Trophoblast cell (in vitro differentiated cells and primary cell): ENCODE measurements at regions not wholly inside any gene's neighbourhood (a gene's known extent, or its start where the extent isn't known, plus 50 kb on each side); places are given as distances from the start of the nearest gene placed in this dataset.

Source experiments
- DNase-seq, 2 donors: peaks; one replicate each; pipeline ENCODE4 v3.0.0-alpha.2; 2016
- H2AFZ ChIP-seq: 2 replicates; pipeline ENCODE4 v1.6.1; 2013; ENCODE audit warnings: low read length, moderate library complexity, mild to moderate bottlenecking; ENCODE audit not compliant: insufficient read depth, poor library complexity
- H2AK5ac ChIP-seq: 2 replicates; pipeline ENCODE4 v1.6.1; 2013; ENCODE audit warnings: mild to moderate bottlenecking, low read length
- H2BK120ac ChIP-seq: 2 replicates; pipeline ENCODE4 v1.6.1; 2013; ENCODE audit warnings: low read length, mild to moderate bottlenecking, moderate library complexity; ENCODE audit not compliant: insufficient read depth, poor library complexity
- H2BK12ac ChIP-seq: 2 replicates; pipeline ENCODE4 v1.6.1; 2013; ENCODE audit warnings: mild to moderate bottlenecking, low read length, moderate library complexity
- H2BK5ac ChIP-seq: 2 replicates; pipeline ENCODE4 v1.6.1; 2013; ENCODE audit warnings: low read length, low read depth, moderate library complexity, mild to moderate bottlenecking; ENCODE audit not compliant: poor library complexity
- H3K14ac ChIP-seq: 2 replicates; pipeline ENCODE4 v1.6.1; 2013; ENCODE audit warnings: mild to moderate bottlenecking, low read length
- H3K18ac ChIP-seq: 2 replicates; pipeline ENCODE4 v1.6.1; 2013; ENCODE audit warnings: mild to moderate bottlenecking, low read length
- H3K23ac ChIP-seq: 2 replicates; pipeline ENCODE4 v1.6.1; 2013; ENCODE audit warnings: low read length
- H3K27ac ChIP-seq: 2 replicates; pipeline ENCODE4 v1.5.1; 2013; ENCODE audit warnings: low read depth, mild to moderate bottlenecking, inconsistent platforms, low read length, moderate library complexity
- H3K27me3 ChIP-seq: 2 replicates; pipeline ENCODE4 v1.6.1; 2013; ENCODE audit warnings: inconsistent platforms, mild to moderate bottlenecking, low read length, moderate library complexity; ENCODE audit not compliant: insufficient read depth
- H3K36me3 ChIP-seq, 2 experiments: 1 replicate in 1 of 2; 2 replicates in 1 of 2; pipeline ENCODE4 v1.6.1; 2013; ENCODE audit warnings: low read length in 2 of 2, mild to moderate bottlenecking in 2 of 2, moderate library complexity in 1 of 2; ENCODE audit not compliant: insufficient read depth in 2 of 2, control insufficient read depth in 1 of 2
- H3K4ac ChIP-seq: 2 replicates; pipeline ENCODE4 v1.6.1; 2013; ENCODE audit warnings: low read depth, mild to moderate bottlenecking, low read length, moderate library complexity
- H3K4me1 ChIP-seq, 2 experiments: 1 replicate in 1 of 2; 2 replicates in 1 of 2; pipeline ENCODE4 v1.6.1; 2013; ENCODE audit warnings: low read length in 2 of 2, mild to moderate bottlenecking in 2 of 2, moderate library complexity in 1 of 2; ENCODE audit not compliant: insufficient read depth in 2 of 2, control insufficient read depth in 1 of 2
- H3K4me2 ChIP-seq: 2 replicates; pipeline ENCODE4 v1.6.1; 2013; ENCODE audit warnings: inconsistent platforms, mild to moderate bottlenecking, low read length, moderate library complexity
- H3K4me3 ChIP-seq: 2 replicates; pipeline ENCODE4 v1.5.1; 2013; ENCODE audit warnings: mild to moderate bottlenecking, low read depth, low read length, inconsistent platforms
- H3K79me1 ChIP-seq: one replicate; pipeline ENCODE4 v1.6.1; 2013; ENCODE audit warnings: low read length
- H3K79me2 ChIP-seq: 2 replicates; pipeline ENCODE4 v1.6.1; 2013; ENCODE audit warnings: low read length, mild to moderate bottlenecking; ENCODE audit not compliant: control insufficient read depth, insufficient read depth, poor library complexity
- H3K9ac ChIP-seq: 2 replicates; pipeline ENCODE4 v1.6.1; 2013; ENCODE audit warnings: mild to moderate bottlenecking, low read length
- H3K9me3 ChIP-seq: 2 replicates; pipeline ENCODE4 v1.6.1; 2013; ENCODE audit warnings: low read depth, mild to moderate bottlenecking, control low read depth, inconsistent platforms, low read length; ENCODE audit not compliant: insufficient read depth
- H4K12ac ChIP-seq: 2 replicates; pipeline ENCODE4 v1.6.1; 2013; ENCODE audit warnings: low read depth, mild to moderate bottlenecking, low read length, moderate library complexity
- H4K8ac ChIP-seq: 2 replicates; pipeline ENCODE4 v1.6.1; 2013; ENCODE audit warnings: low read depth, mild to moderate bottlenecking, low read length, moderate library complexity
- H4K91ac ChIP-seq: one replicate; pipeline ENCODE4 v1.6.1; 2013; ENCODE audit warnings: low read depth, mild to moderate bottlenecking, low read length, moderate library complexity
- WGBS: extraction: QIAGEN DNeasy Blood & Tissue Kit; methylation state at CpG from one replicate; pipeline ENCODE4 v1.1.7; 2013; ENCODE audit warnings: missing lambda C conversion rate; ENCODE audit not compliant: insufficient read length, insufficient coverage; ENCODE audit errors: extremely low coverage; 5-methylcytosine and 5-hydroxymethylcytosine counted together

DNA sequence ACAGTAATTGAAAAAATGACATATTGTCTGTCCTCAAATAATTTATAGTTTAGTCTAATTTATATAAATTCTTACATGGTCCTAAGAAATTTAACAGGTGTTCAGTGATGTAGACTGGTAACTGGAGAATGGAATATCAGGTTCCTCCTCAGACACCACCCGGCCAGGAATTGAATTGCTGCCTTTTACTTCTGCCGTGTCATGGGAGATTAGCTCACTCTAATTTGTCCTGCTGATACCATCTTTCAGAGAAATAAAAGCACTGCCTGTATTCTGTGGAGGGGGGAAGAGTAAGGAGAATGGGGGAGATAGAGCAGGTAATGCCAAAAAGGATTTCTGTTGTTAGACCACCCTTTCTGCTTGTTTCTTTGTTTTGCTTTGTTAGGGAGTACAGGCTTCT, 125.2 kb upstream of the KLHL4 start:
- Histone ChIP-seq H3K9ac (no peak overlapping the region), H3K18ac (no peak overlapping the region), H2AFZ (no peak overlapping the region), H2AK5ac (no peak overlapping the region), H3K4me3 (no peak overlapping the region), H3K4me1 (no peaks in the 10 kb centered on the region), H3K27me3 (no peaks in the 10 kb centered on the region), H3K23ac (no peak overlapping the region), H3K36me3 (no peaks in the 10 kb centered on the region), H2BK5ac (no peak overlapping the region), H3K9me3 (no peaks in the 10 kb centered on the region), H2BK120ac (no peak overlapping the region), H4K12ac (no peak overlapping the region), H3K14ac (no peak overlapping the region), H3K4ac (no peak overlapping the region), H3K79me1 (no peaks in the 10 kb centered on the region), H4K8ac (no peak overlapping the region), H4K91ac (no peak overlapping the region), H2BK12ac (no peak overlapping the region), H3K27ac (no peak overlapping the region), H3K4me2 (no peak overlapping the region), H3K79me2 (no peaks in the 10 kb centered on the region)
- no CpG with 5 or more reads among the region's 2 CpGs for WGBS
- no peak for DNase-seq

DNA sequence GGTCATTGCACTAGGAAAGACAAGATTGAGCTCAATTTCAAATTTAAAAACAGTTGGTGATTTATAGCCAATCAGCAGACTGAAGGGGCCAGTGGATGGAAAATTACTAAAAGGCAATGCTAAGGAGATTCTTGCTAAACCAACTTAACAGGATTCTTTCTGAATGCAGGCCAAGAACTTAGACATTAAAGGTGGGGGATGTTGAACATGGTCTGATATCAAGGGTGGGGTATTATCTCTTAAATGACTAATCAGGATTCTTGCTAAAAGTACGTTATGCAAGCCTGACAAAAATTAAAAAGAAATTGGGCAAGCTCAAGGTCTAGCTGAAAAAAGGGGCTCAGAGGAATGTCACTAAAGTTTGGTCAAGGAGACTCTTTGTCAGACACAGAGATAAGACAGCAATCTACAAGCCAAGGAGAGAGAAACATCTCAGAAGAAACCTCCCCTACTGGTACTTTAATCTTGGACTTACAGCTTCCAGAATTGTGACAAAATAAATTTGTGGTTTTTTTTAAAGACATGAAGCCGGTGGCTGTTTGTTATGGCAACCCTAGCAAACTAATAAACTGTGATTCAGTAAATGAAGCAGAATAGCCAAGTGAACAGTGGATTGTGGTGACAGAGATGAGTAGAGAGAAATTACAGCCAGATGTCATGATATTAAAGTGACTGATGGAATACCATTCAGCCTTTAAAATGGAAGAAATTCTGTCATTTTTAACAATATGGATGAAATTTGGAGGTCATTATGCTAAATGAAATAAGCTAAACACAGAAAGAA, 120.3 kb upstream of the KLHL4 start:
- H3K9me3 ChIP-seq = no peaks in the 10 kb centered on the region
- H2BK120ac ChIP-seq = no peak overlapping the region
- DNase-seq = peak in 1 of 2 donors; percentile 2
- no peak overlapping the region for H2BK5ac ChIP-seq
- no peak overlapping the region for H3K27ac ChIP-seq
- no peaks in the 10 kb centered on the region for H3K79me1 ChIP-seq
- no peak overlapping the region for H4K8ac ChIP-seq
- no peak overlapping the region for H2AFZ ChIP-seq
- H3K18ac ChIP-seq = no peak overlapping the region
- H3K9ac ChIP-seq = no peak overlapping the region
- no peak overlapping the region for H3K4me2 ChIP-seq
- no peak overlapping the region for H3K4ac ChIP-seq
- no peak overlapping the region for H3K4me3 ChIP-seq
- no peak overlapping the region for H4K12ac ChIP-seq
- WGBS = no CpG with 5 or more reads among the region's 2 CpGs
- no peaks in the 10 kb centered on the region for H3K36me3 ChIP-seq
- no peaks in the 10 kb centered on the region for H3K27me3 ChIP-seq
- no peaks in the 10 kb centered on the region for H3K4me1 ChIP-seq
- no peak overlapping the region for H4K91ac ChIP-seq
- no peak overlapping the region for H3K14ac ChIP-seq
- no peaks in the 10 kb centered on the region for H3K79me2 ChIP-seq
- H2BK12ac ChIP-seq = no peak overlapping the region
- no peak overlapping the region for H2AK5ac ChIP-seq
- H3K23ac ChIP-seq = no peak overlapping the region

GRCh38 chrX:87402256-87402655, 115.3 kb upstream of the KLHL4 start:
- H3K14ac ChIP-seq = no peak overlapping the region
- H3K36me3 ChIP-seq = no peaks in the 10 kb centered on the region
- no peak overlapping the region for H4K12ac ChIP-seq
- no peak overlapping the region for H2AK5ac ChIP-seq
- WGBS = no CpG with 5 or more reads among the region's 1 CpG
- H3K4me2 ChIP-seq = no peak overlapping the region
- no peak overlapping the region for H2AFZ ChIP-seq
- H3K9ac ChIP-seq = no peak overlapping the region
- no peak overlapping the region for H3K4me3 ChIP-seq
- no peak overlapping the region for H3K18ac ChIP-seq
- H3K27me3 ChIP-seq = no peaks in the 10 kb centered on the region
- no peak for DNase-seq
- H2BK12ac ChIP-seq = no peak overlapping the region
- no peak overlapping the region for H2BK5ac ChIP-seq
- no peak overlapping the region for H3K4ac ChIP-seq
- no peaks in the 10 kb centered on the region for H3K9me3 ChIP-seq
- no peaks in the 10 kb centered on the region for H3K79me1 ChIP-seq
- no peaks in the 10 kb centered on the region for H3K4me1 ChIP-seq
- no peak overlapping the region for H4K91ac ChIP-seq
- H3K79me2 ChIP-seq = no peaks in the 10 kb centered on the region
- H2BK120ac ChIP-seq = no peak overlapping the region
- no peak overlapping the region for H3K23ac ChIP-seq
- no peak overlapping the region for H4K8ac ChIP-seq
- H3K27ac ChIP-seq = no peak overlapping the region

- Histone ChIP-seq H3K4me1 (no peaks in the 10 kb centered on the region), H3K4me3 (no peak overlapping the region), H3K4me2 (no peak overlapping the region), H3K79me2 (no peaks in the 10 kb centered on the region), H3K18ac (no peak overlapping the region), H2BK12ac (no peak overlapping the region), H3K36me3 (no peaks in the 10 kb centered on the region), H2BK5ac (no peak overlapping the region), H3K27ac (no peak overlapping the region), H3K9me3 (no peaks in the 10 kb centered on the region), H3K14ac (no peak overlapping the region), H2BK120ac (no peak overlapping the region), H2AFZ (no peak overlapping the region), H4K8ac (no peak overlapping the region), H4K12ac (no peak overlapping the region), H3K79me1 (no peaks in the 10 kb centered on the region), H3K9ac (no peak overlapping the region), H4K91ac (no peak overlapping the region), H3K27me3 (no peaks in the 10 kb centered on the region), H2AK5ac (no peak overlapping the region), H3K4ac (no peak overlapping the region), H3K23ac (no peak overlapping the region)
- no peak for DNase-seq
- no CpG with 5 or more reads among the region's 4 CpGs for WGBS
Measured at GRCh38 chrX:87403551-87403950, 114.1 kb upstream of the KLHL4 start.
